ENCODE measurements at regions not wholly inside any gene's neighbourhood (a gene's known extent, or its start where the extent isn't known, plus 50 kb on each side); places are given as distances from the start of the nearest gene placed in this dataset.
"Not testable (repeated sequence)": the region's sequence is repeated elsewhere in the genome, so short reads cannot be mapped to it uniquely, and the experiment has no call there.

DNA sequence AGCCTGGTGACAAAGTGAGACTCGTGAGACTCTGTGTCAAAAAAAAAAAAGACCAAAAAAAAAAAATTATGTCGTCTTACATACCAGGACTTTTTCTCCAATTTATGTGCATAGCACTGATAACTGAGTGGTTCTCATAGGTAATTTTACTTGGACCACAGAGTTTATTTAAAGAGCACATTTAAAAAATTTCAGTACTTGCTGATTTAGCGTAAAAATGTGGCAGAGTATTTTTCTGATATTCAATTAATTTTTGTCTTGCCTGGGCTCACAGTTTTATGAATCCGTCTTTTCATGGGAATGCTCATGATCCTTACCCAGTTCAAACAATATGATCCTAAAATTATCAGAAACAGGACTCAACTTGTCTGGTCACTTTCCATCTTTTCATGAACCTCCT is 151.0 kb upstream of the ZNF92 start:
- DNase-seq (ENCODE audit: low read depth, low spot score) = no peak
- TF ChIP-seq, protein P1, sequence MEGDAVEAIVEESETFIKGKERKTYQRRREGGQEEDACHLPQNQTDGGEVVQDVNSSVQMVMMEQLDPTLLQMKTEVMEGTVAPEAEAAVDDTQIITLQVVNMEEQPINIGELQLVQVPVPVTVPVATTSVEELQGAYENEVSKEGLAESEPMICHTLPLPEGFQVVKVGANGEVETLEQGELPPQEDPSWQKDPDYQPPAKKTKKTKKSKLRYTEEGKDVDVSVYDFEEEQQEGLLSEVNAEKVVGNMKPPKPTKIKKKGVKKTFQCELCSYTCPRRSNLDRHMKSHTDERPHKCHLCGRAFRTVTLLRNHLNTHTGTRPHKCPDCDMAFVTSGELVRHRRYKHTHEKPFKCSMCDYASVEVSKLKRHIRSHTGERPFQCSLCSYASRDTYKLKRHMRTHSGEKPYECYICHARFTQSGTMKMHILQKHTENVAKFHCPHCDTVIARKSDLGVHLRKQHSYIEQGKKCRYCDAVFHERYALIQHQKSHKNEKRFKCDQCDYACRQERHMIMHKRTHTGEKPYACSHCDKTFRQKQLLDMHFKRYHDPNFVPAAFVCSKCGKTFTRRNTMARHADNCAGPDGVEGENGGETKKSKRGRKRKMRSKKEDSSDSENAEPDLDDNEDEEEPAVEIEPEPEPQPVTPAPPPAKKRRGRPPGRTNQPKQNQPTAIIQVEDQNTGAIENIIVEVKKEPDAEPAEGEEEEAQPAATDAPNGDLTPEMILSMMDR (IDR thresholded peaks at IDR 0.05; ENCODE audit: insufficient read depth, low read length, missing control alignments) = no peak
- POLR2A ChIA-PET = no interaction called here
- CTCF ChIA-PET = no interaction called here
- H3K4me3 ChIP-seq (ENCODE audit: low read depth, low read length) = no peak overlapping the region

DNA sequence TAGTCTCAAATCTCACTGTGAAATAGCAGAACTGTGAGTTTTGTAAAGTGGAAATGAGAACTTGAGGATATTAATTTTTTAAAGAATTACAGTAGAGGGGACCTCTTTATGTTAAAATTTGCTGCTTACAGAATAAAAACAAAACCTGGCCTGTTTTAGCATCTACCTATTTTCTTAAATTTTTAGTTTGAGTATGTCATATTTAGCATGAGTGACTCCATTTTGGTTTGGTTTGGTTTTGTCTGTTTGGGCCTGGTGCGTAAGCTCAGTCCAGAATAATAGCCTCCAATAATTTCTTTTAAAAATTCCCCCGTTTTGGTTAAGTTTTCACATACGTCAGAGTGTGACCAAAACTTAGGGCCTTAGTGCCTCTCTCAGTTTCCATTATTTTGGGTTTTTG is 152.0 kb upstream of the ZNF92 start:
- DNase-seq (ENCODE audit: low read depth, low spot score) = no peak
- TF ChIP-seq, protein P1 (IDR thresholded peaks at IDR 0.05; ENCODE audit: insufficient read depth, low read length, missing control alignments) = no peak
- ChIA-PET CTCF (no interaction called here), POLR2A (no interaction called here)
- H3K4me3 ChIP-seq (ENCODE audit: low read depth, low read length) = no peak overlapping the region

DNA sequence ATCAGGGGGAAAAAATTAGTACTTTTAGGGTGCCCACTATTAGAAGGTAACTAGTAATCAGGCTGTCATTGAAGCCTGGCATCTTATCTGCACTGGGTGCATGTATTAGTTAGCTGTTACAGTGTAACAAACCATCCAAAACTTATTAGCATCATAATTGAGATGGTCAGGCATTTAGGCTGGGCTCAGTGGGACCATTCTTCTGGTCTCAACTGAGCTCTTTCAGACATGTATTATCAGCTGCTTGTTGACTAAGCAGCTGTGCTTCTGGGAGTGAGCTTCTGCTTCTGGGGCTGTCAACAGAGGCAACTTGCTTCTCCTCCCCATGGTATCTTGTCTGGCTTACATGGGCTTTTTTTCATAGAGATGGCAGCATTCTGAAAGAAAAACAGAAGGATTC is 154.0 kb upstream of the ZNF92 start:
- DNase-seq (ENCODE audit: low read depth, low spot score) = no peak
- TF ChIP-seq, protein P1 (IDR thresholded peaks at IDR 0.05; ENCODE audit: insufficient read depth, low read length, missing control alignments) = no peak
- POLR2A ChIA-PET = no interaction called here
- CTCF ChIA-PET = no interaction called here
- H3K4me3 ChIP-seq (ENCODE audit: low read depth, low read length) = no peak overlapping the region

DNA sequence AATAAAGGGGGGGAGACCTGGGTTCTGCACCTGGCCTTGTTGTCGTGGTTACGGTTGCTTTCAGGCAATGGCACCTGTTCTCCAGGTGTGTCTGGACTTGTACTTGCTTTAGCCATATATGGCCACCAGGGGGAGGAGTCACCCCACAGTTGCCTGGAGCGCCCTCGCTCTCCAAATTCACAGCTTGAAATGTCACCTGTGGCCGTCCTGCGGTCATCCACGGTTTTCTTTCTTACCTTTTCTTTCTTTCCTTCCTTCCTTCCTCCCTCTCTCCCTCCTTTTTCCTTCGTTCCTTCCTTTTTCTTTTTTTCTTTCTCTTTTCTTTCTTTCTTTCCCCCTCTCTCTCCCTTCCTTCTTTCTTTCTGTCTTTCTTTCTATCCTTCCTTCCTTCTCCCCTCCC is 157.2 kb upstream of the ZNF92 start:
- no peak for DNase-seq (ENCODE audit: low read depth, low spot score)
- H3K4me3 ChIP-seq (ENCODE audit: low read depth, low read length) = no peak overlapping the region
- ChIA-PET CTCF (no interaction called here), POLR2A (no interaction called here)
- TF ChIP-seq, protein P1 (IDR thresholded peaks at IDR 0.05; ENCODE audit: insufficient read depth, low read length, missing control alignments) = peak; percentile 53

DNA sequence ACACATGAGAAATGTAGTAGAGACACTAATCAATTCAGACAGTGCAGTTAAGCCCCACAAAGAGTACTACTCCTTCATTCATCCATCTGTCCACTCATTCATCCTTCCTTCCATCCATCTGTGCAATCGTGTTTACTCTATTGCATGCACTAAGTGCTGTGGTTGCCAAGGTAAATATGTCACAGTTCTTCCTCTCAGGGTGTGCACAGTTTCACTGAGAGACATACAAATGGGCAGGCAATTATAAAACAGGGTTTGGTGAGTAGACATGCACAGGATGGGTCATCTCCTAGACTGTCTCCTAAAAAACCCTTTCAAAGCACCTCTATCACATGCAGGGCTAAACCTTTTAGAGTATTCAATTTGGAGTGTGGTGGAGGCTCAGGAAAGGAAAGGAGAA is 160.4 kb upstream of the ZNF92 start:
- CTCF ChIA-PET; DNase-seq (ENCODE audit: low read depth, low spot score); H3K4me3 ChIP-seq (ENCODE audit: low read depth, low read length); POLR2A ChIA-PET: not testable (repeated sequence)

DNA sequence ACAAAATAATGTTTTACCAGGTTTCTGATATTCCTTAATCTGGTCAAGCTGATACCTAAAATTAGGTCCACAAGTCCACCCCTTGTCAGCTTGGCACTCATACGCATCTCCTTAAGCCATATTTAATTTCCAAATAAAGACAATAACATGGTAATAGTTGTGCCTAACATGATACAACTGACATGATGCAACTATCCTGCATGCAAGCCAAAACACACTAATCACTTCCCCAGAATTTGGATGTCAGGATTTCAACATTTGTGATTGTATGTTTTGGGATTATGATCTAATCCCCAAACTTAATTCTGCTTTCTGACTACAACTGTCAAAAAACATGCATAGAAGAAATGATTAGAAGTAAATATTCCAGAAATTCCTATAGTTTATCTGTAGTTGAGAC is 174.4 kb upstream of the ZNF92 start:
- DNase-seq (ENCODE audit: low read depth, low spot score); H3K4me3 ChIP-seq (ENCODE audit: low read depth, low read length); CTCF ChIA-PET; POLR2A ChIA-PET: not testable (repeated sequence)

DNA sequence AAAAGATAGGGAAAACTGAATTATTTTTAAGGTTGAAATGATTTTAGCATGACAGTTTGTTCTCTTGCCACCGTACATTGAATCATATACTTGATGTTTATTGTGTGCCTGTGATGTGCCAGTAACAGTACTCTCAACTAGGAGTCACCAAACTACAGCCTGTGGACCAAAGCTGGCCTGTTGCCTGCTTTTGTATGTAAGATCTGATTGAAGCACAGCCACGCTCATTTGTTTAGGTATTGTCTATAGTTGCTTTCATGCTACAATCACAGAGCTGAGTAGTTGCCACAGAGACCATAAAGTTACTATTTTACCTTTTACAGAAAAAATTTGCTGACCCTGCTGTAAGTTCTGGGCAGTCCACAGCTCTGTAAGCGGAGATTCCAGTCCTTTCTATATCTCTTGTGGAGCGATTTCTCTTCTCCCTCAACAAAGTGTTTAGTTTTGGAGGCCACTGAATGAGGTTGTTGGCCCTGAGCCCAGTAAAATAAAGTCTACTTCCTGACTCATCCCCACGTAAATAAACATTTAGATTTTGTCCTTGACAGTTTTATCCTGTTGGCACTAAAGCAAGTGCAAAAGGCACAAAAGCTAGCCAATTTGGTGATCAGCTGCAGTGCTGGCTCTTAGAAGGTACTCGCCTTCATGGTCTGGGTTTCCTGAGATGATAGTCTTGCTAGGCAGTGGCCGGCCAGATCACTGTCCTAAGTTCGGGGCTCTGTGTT is 180.2 kb upstream of the ZNF92 start:
- CTCF ChIA-PET; H3K4me3 ChIP-seq (ENCODE audit: low read depth, low read length); DNase-seq (ENCODE audit: low read depth, low spot score); POLR2A ChIA-PET: not testable (repeated sequence)

DNA sequence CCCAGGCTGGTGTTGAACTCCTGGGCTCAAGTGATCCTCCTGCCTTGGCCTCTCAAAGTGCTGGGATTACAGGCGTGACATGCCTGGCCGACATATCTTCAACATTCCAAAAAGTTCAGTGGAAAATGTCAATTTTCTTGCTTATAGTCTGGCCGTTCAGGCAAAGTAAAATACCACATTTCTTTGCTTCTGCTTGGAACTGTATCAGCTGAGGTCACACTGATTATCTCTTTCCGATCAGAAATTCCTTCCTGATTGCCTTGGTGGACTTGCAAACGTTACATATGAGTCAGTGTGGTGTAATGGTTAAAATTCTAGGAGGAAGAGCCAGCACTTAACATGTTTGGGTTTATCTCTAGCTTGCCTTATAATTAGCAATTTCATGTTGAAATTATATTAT is 170.6 kb upstream of the ERV3-1 start:
- DNase-seq (ENCODE audit: low read depth, low spot score); POLR2A ChIA-PET; H3K4me3 ChIP-seq (ENCODE audit: low read depth, low read length); CTCF ChIA-PET: not testable (repeated sequence)

DNA sequence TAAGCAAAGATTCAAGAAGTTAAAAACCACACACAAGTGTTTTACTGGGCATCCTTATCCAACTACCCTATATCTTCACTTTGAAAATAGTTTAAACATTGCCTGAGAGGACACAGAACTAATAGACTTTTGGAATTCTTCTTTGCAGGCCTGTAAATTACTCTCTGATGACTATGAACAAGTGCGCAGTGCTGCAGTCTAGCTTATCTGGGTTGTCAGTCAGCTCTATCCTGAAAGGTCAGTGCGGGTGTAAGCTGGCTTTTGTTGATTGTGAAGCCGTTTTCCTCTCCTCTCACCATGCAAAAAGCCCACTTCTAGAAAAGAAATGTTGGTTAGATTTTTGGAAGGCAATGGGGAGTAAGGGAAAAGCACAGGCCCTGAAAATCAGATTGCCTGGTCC is 143.6 kb upstream of the ERV3-1 start:
- CTCF ChIA-PET; POLR2A ChIA-PET; H3K4me3 ChIP-seq (ENCODE audit: low read depth, low read length); DNase-seq (ENCODE audit: low read depth, low spot score): not testable (repeated sequence)

DNA sequence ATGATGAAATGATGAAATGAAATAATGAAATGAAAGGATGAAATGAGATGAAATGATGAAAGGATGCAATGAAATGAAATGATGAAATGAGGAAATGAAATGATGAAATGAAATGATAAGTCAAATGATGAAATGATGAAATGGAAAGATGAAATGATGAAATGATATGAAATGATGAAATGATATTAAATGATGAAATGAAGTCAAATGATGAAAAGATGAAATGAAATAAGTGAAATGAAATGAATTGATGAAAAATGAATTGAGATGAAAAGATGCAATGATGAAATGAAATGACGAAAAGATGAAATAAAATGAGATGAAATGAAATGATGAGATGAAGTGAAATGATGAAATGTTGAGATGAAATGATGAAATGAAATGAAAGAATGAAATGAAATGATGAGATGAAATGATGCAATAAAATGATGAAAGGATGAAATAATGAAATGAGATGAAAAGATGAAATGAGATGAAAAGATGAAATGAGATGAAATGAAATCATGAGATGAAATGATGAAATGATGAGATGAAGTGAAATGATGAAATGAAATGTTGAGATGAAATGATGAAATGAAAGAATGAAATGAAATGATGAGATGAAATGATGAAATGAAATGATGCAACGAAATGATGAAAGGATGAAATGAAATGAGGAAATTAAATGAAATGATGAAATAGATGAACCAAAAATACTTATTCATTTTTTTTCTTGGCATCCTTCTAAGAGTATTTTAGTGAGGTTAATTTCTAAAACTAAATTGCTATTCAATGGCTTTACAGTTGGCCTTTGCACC is 139.8 kb upstream of the ERV3-1 start:
- DNase-seq (ENCODE audit: low read depth, low spot score); POLR2A ChIA-PET; H3K4me3 ChIP-seq (ENCODE audit: low read depth, low read length); CTCF ChIA-PET: not testable (repeated sequence)

DNA sequence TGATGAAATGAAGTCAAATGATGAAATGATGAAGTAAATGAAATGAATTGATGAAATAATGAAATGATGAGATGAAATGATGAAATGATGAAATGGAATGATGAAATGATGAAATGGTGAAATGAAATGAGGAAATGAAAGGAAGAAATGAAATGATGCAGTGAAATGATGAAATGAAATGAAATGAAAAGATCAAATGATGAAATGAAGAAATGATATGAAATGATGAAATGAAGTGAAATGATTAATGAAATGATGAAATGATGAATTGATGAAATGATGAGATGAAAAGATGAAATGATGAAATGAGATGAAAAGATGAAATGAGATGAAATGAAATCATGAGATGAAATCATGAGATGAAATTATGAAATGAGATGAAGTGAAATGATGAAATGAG is 139.2 kb upstream of the ERV3-1 start:
- H3K4me3 ChIP-seq (ENCODE audit: low read depth, low read length); POLR2A ChIA-PET; DNase-seq (ENCODE audit: low read depth, low spot score); CTCF ChIA-PET: not testable (repeated sequence)

DNA sequence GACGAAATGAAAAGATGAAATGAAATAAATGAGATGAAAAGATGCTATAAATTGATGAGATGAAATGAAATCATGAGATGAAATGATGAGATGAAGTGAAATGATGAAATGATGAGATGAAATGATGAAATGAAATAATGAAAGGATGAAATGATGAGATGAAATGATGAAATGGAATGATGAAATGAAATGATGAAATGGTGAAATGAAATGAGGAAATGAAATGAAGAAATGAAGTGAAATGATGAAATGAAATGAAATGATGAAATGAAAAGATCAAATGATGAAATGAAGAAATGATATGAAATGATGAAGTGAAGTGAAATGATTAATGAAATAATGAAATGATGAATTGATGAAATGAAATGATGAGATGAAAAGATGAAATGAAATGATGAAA is 138.5 kb upstream of the ERV3-1 start:
- POLR2A ChIA-PET; DNase-seq (ENCODE audit: low read depth, low spot score); H3K4me3 ChIP-seq (ENCODE audit: low read depth, low read length); CTCF ChIA-PET: not testable (repeated sequence)
